Parathyroid adenoma (tissue), 2 donors: ENCODE measurements at regions not wholly inside any gene's neighbourhood (a gene's known extent, or its start where the extent isn't known, plus 50 kb on each side); places are given as distances from the start of the nearest gene placed in this dataset.
"Not testable (repeated sequence)": the region's sequence is repeated elsewhere in the genome, so short reads cannot be mapped to it uniquely, and the experiment has no call there.

Experiments used
- H2AFZ ChIP-seq: fragments of 300-600 bp; sonication (generic); one replicate; pipeline ENCODE4 v1.7.0; 2017; ENCODE audit warnings: antibody characterized with exemption, mild to moderate bottlenecking
- H3K27ac ChIP-seq: fragments of 300-600 bp; sonication (generic); one replicate; pipeline ENCODE4 v1.7.0; 2017
- H3K27me3 ChIP-seq: fragments of 300-600 bp; sonication (generic); one replicate; pipeline ENCODE4 v1.7.0; 2017; ENCODE audit warnings: low read length; ENCODE audit not compliant: control insufficient read depth, insufficient read depth
- H3K36me3 ChIP-seq: fragments of 300-600 bp; sonication (generic); one replicate; pipeline ENCODE4 v1.7.0; 2017; ENCODE audit warnings: low read length; ENCODE audit not compliant: control insufficient read depth, insufficient read depth
- H3K4me1 ChIP-seq: fragments of 300-600 bp; sonication (generic); one replicate; pipeline ENCODE4 v1.7.0; 2017; ENCODE audit warnings: control low read depth
- H3K4me2 ChIP-seq: fragments of 300-600 bp; sonication (generic); one replicate; pipeline ENCODE4 v1.7.0; 2017; ENCODE audit warnings: low read length
- H3K4me3 ChIP-seq: fragments of 300-600 bp; sonication (generic); one replicate; pipeline ENCODE4 v1.7.0; 2017; ENCODE audit warnings: low read depth, low read length
- H3K79me2 ChIP-seq: fragments of 300-600 bp; sonication (generic); one replicate; pipeline ENCODE4 v1.7.0; 2017; ENCODE audit warnings: control low read depth
- H3K9ac ChIP-seq: fragments of 300-600 bp; sonication (generic); one replicate; pipeline ENCODE4 v1.7.0; 2017; ENCODE audit warnings: mild to moderate bottlenecking
- H3K9me3 ChIP-seq: fragments of 300-600 bp; sonication (generic); one replicate; pipeline ENCODE4 v1.7.0; 2017; ENCODE audit warnings: low read length; ENCODE audit not compliant: control insufficient read depth
- TF ChIP-seq, protein P1 (sequence below): fragments of 300-600 bp; sonication (generic); IDR thresholded peaks from one replicate; pipeline ENCODE4 v1.7.0; 2017; ENCODE audit warnings: antibody characterized with exemption, mild to moderate bottlenecking
- donor health status: primary hyperparathyroidism.

GRCh38 chr14:103233328-103233727 lies 100.7 kb upstream of the EIF5 start:
- peaks cover 4% of the 10 kb centered on the region for H3K4me1 ChIP-seq
- H3K4me2 ChIP-seq: no peak overlapping the region
- TF ChIP-seq, protein P1, sequence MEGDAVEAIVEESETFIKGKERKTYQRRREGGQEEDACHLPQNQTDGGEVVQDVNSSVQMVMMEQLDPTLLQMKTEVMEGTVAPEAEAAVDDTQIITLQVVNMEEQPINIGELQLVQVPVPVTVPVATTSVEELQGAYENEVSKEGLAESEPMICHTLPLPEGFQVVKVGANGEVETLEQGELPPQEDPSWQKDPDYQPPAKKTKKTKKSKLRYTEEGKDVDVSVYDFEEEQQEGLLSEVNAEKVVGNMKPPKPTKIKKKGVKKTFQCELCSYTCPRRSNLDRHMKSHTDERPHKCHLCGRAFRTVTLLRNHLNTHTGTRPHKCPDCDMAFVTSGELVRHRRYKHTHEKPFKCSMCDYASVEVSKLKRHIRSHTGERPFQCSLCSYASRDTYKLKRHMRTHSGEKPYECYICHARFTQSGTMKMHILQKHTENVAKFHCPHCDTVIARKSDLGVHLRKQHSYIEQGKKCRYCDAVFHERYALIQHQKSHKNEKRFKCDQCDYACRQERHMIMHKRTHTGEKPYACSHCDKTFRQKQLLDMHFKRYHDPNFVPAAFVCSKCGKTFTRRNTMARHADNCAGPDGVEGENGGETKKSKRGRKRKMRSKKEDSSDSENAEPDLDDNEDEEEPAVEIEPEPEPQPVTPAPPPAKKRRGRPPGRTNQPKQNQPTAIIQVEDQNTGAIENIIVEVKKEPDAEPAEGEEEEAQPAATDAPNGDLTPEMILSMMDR: no peak
- no peak overlapping the region for H3K4me3 ChIP-seq
- H3K79me2 ChIP-seq: no peaks in the 10 kb centered on the region
- H3K27me3 ChIP-seq: no peaks in the 10 kb centered on the region
- no peak overlapping the region for H3K27ac ChIP-seq
- H3K9ac ChIP-seq: no peak overlapping the region
- H2AFZ ChIP-seq: no peak overlapping the region
- no peaks in the 10 kb centered on the region for H3K9me3 ChIP-seq
- H3K36me3 ChIP-seq: no peaks in the 10 kb centered on the region

DNA sequence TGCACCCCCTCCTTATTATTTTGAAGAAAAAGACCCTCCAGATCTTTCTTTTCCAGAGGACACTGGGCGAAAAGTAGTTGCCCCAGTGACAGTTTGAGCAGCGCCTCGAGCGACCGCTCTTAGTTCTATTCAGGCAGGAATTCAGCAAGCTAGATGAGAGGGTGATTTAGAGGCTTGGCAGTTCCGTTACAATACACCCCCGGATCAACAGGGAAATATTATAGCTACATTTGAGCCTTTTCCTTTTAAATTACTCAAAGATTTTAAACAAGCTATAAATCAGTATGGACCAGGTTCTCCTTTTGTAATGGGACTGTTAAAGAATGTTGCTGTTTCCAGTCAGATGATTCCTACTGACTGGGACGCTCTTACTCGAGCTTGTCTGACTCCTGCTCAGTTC lies 99.2 kb upstream of the EIF5 start:
- not testable (repeated sequence) for H3K9me3 ChIP-seq, H3K79me2 ChIP-seq, H2AFZ ChIP-seq, H3K4me3 ChIP-seq, H3K4me2 ChIP-seq, H3K9ac ChIP-seq, H3K27me3 ChIP-seq, H3K36me3 ChIP-seq, H3K4me1 ChIP-seq, H3K27ac ChIP-seq

GRCh38 chr14:103235506-103235905 lies 98.5 kb upstream of the EIF5 start:
- not testable (repeated sequence) for H3K4me3 ChIP-seq, H3K9ac ChIP-seq, H3K9me3 ChIP-seq, H3K4me1 ChIP-seq, H3K36me3 ChIP-seq, H3K27me3 ChIP-seq, H3K79me2 ChIP-seq, H3K27ac ChIP-seq
- peak overlapping the region; percentile 9 for H3K4me2 ChIP-seq
- peak overlapping the region; percentile 38 for H2AFZ ChIP-seq

DNA sequence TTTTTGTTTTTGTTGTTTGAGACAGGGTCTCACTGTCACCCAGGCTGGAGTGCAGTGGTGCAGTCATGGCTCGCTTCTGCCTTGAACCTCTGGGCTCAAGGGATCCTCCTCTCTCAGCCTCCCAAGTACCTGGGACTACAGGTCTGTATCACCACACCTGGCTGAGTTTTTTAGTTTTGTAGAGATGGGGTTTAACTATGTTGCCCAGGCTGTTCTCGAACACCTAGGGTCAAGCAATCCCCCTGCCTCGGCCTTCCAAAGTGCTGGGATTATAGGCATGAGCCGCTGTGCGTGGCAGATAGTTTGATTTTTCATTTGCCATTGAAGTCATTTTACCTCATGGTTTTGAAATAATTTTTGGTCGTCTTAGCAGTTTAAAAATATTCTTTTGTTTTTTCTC lies 94.3 kb upstream of the EIF5 start:
- no peaks in the 10 kb centered on the region for H3K27me3 ChIP-seq
- H3K4me3 ChIP-seq: no peak overlapping the region
- H3K36me3 ChIP-seq: no peaks in the 10 kb centered on the region
- H3K9me3 ChIP-seq: no peaks in the 10 kb centered on the region
- TF ChIP-seq, protein P1: no peak
- no peak overlapping the region for H2AFZ ChIP-seq
- no peak overlapping the region for H3K9ac ChIP-seq
- H3K4me2 ChIP-seq: no peak overlapping the region
- H3K4me1 ChIP-seq: peaks cover 4% of the 10 kb centered on the region
- H3K27ac ChIP-seq: no peak overlapping the region
- no peaks in the 10 kb centered on the region for H3K79me2 ChIP-seq

GRCh38 chr14:103241531-103241930 lies 92.5 kb upstream of the EIF5 start:
- Histone ChIP-seq H3K79me2 (no peaks in the 10 kb centered on the region), H3K9ac (no peak overlapping the region), H3K27me3 (no peaks in the 10 kb centered on the region), H2AFZ (no peak overlapping the region), H3K4me1 (no peaks in the 10 kb centered on the region), H3K36me3 (no peaks in the 10 kb centered on the region), H3K4me2 (no peak overlapping the region), H3K27ac (no peak overlapping the region), H3K4me3 (no peak overlapping the region), H3K9me3 (no peaks in the 10 kb centered on the region)
- TF ChIP-seq, protein P1: no peak
